T47D (cell line): ENCODE measurements at regions not wholly inside any gene's neighbourhood (a gene's known extent, or its start where the extent isn't known, plus 50 kb on each side); places are given as distances from the start of the nearest gene placed in this dataset.

Experiments
- DNase-seq, 2 experiments: peaks; one replicate each; pipeline versions ENCODE4 v3.0.0 to v3.0.0-alpha.2; 2011 to 2012; ENCODE audit warnings: low read depth in 1 of 2, low spot score in 1 of 2
- JUND ChIP-seq: IDR thresholded peaks from 2 replicates; pipeline ENCODE4 v1.6.1; 2012; ENCODE audit warnings: low read depth
- in situ Hi-C: cut with HindIII; loops from 2 replicates; pipeline ENCODE4 v1.10.0; 2016; ENCODE audit warnings: low sequenced_read_pairs, low pct_unique_long_range_greater_than_20kb

DNA sequence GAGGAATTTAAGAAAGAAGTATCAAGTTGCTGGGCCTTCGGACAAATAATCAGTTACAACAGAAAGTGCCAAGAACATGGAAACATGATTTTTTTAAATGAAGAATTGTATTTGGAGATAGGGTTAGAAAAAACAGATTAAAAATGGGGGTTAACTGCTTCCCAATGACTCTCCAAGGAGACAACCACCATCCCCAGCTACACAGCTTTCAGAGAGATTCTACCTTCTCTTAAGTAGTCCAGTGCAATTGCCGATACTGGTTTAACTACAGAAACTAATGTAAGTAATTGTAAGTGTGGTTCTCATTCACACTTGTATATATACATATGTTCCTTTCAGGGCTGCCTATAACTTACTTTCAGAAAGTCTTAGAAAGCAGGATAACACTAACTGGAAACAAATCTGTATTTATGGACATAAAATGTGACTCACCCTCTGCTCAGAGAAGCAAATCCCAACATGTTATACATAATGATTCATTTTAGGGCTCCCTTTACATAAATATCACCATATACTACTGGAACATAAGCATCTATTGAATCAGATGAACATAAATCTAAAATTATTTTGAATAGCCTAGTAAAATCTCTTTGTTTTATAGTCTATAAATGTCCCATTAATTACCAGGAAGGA, 248.9 kb upstream of the UGT8 start:
- in situ Hi-C loops, result no loop called here
- TF ChIP-seq JUND, result no peak
- DNase-seq, result no peak

DNA sequence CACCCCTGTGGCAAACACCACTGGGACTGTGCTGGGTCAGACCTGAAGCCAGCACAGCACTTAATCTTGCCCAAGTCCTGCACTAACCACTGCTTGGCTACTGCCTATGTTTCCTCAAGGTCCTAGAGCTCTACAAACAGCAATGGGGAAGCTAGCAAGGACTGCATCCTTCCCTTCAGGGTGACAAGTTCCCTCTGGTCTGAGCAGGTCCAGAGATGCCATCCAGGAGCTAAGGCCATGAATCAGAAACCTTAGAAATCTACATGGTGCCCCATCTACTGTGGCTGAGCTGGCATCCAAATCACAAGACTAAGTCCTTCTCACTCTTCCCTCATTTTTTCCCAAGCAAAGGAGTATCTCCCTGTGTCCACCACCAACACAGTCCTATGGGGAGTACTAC, 239.7 kb upstream of the UGT8 start:
- in situ Hi-C loops, result no loop called here
- TF ChIP-seq JUND, result no peak

DNA sequence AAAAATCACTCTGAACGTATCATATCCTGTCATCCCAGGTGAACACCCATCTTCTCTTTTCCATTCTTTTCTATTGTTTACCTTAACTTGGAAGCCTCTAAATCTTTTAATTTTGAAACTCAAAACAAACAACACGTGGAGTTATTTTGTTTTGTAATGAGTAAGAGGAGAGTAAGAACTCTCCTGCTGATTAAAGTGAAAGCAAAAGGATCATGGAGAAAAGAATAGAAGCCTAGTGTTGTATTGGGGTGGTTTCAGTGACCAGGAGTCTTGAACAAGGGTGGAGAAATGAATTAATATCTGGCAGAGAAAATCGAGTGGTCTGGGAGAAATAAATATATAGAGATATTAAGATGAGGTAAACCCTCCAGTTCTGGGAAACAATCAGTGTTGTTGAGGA, 237.4 kb upstream of the UGT8 start:
- no peak for TF ChIP-seq JUND
- no peak for DNase-seq
- in situ Hi-C loops, result no loop called here

More for the DNA sequence above, 239.7 kb upstream of the UGT8 start:
- no peak for DNase-seq

DNA sequence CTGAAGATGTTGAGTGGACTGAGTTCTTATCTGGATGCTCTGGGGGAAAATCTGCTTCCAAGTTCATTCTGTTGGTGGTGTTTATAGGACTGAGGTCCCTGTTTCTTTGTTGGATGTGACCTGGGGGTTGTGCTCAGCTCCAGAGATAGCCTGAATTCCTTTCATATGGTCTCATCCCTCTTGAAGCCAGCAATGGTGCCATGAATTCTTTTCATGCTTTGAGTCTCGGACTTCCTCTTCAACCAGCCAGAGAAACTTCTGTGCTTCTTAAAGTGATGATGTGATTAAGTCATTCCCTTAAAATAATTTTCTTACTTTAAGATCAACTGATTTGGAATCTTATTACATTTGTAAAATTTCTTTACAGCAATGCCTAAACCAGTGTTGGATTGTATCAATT, 233.8 kb upstream of the UGT8 start:
- no peak for DNase-seq
- in situ Hi-C loops, result no loop called here
- no peak for TF ChIP-seq JUND

DNA sequence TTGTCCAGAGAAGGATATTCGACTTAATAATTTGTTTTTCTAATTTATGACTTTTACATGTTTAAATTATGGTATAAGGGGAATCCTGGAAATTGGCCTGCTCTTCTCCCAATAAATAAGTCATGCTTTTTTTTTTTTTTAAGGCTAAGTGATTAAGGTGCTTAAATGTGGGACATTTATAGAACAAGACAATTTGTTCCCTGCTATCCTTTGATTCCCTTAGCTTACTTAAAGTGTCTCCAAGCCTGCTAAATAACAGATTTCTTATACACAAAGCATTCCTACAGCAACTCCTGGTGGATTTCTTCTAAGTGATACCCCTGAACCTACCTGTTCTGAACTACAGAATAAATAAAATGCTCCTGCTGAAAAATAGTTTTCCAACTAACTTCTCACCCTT, 233.0 kb upstream of the UGT8 start:
- TF ChIP-seq JUND, result no peak
- in situ Hi-C loops, result no loop called here
- DNase-seq, result no peak

DNA sequence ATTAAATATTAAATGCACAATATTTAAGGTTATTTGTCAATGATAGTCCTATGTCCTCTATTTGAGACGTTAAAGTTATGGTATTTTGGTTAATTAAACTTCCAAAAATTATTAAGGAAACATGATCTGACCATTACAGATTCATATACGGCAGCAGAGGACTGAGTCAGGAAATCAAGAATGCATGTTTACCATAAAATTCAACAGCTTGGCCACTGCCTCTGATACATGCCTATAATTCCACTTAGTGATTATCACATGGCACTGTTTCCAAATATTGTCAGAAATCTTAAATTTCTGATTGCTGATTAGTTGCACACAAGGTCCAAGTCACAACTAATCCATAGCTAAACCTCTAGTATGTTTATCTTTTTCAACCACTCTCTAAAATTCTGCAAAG, 232.2 kb upstream of the UGT8 start:
- DNase-seq, result no peak
- in situ Hi-C loops, result no loop called here
- TF ChIP-seq JUND, result no peak

DNA sequence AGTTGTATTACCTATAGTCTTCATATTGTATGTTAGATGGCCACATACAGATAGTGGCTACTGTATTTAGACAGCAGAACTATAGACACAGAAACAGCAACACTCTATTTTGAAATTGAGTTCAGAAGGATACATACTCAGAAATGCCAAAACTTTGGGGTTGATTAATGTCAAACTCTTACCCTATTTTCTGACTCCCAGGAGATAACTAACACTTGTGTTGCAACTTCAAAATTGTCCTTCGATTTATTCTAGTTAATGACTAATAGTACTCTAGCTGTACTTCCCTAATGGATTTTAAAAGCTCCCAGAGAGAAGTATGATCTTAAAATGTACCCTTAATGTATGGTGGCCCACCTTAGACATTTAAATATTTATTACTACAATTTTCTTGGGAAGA, 229.9 kb upstream of the UGT8 start:
- TF ChIP-seq JUND, result no peak
- in situ Hi-C loops, result no loop called here
- DNase-seq, result no peak

DNA sequence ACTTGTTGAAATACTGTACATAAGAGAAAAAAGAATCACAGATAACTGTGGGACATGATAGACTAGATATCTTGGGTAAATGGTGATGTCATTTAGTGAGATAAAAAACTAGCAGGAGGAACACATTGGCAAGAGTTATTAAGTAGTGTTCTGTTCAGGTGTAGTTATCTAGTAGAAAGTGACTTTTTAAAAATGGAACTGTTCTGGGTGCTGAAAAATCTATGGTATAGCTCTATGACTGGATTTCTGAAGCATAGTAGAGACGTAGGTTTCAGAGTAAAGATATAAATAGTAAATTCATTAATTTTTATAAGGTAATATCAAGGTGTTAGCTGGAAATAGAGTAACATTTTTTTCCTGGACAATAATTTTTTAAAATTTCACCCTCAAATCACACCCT, 225.1 kb upstream of the UGT8 start:
- in situ Hi-C loops, result no loop called here
- no peak for DNase-seq
- no peak for TF ChIP-seq JUND

DNA sequence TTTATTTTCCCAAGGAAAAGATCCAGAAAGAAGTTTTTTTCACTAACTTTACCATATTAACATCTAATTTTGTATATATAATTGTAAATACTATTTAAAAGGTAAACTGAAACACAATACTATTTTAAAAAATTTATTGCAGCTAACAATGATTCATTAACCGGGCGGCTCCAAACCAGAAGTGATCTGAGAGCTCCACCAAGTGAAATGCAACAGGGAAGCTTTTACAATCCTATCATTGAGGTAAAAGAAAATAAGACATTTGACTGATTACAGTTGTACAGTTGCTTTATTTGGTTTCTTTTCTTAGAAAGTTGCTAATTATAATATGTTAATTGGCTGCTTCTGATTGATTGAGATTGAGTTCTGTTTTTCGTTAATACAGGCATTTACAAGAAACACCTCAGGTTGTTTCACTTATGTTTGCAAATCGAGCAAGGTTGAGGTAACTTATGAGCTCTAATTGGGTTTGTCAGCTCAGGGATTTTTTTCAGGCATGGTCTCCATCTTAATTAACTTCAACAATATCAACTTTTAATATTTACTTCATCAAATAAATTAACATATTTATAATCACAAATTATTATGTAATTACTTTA, 220.2 kb upstream of the UGT8 start:
- TF ChIP-seq JUND, result no peak
- in situ Hi-C loops, result no loop called here
- DNase-seq, result peak in 1 of 2 experiments; percentile 45

DNA sequence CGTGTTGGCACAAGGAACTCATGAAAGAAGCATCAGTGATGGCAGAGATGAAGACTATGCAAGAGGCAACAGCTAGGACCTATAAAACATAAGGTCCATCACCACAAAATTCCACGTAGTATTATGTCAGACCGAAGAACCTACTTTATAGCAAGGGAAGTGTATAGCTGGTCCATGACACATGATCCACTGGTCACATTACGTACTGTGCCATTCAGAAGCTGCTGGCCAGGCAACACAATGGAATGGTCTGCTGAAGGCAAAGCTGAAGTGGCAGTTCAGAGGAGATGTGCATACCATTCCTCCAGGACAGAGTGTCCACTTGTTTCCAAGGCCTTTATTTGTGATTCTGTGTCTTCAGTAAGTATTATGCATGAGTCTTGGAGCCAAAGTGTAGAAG, 215.5 kb upstream of the UGT8 start:
- no peak for DNase-seq
- no peak for TF ChIP-seq JUND
- in situ Hi-C loops, result no loop called here

DNA sequence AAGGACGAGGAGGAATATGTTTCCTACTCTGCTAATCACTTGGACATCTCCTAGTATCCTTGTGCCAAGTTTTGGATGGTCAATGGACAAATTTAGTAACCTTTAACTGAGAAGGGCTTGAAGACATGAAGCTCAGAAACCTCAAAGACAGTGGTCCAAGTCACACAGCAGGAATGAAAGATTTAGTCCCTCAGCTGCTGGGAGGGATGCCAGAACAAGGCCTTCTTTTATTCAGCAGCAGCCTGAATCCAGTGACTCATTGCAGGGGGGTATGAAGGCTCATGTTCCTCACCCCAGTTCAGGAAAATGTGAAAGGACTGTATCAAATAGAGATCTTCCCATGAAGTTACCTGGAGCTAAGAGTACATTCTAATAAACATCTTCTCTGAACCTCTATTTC, 214.9 kb upstream of the UGT8 start:
- TF ChIP-seq JUND, result no peak
- in situ Hi-C loops, result no loop called here
- DNase-seq, result no peak

DNA sequence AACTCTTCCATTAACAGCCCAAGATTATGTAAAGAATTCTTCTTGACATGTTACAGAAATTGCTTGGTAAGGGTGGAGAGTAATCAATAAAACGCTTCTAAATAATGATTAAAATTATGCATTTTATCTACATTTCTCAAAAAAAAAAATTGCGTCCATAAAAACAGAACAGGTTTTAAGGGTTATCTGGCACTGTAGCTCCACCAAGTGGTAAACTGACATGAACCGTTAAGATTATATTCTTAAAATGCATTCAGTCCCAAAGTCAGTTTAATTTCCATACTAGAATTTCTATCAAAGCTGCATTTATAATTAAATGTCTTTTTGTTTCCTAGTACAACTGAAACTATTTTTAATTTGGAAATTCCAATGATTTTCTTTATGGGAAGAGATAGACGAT, 214.0 kb upstream of the UGT8 start:
- TF ChIP-seq JUND, result no peak
- in situ Hi-C loops, result no loop called here
- peak in 1 of 2 experiments; percentile 44 for DNase-seq

DNA sequence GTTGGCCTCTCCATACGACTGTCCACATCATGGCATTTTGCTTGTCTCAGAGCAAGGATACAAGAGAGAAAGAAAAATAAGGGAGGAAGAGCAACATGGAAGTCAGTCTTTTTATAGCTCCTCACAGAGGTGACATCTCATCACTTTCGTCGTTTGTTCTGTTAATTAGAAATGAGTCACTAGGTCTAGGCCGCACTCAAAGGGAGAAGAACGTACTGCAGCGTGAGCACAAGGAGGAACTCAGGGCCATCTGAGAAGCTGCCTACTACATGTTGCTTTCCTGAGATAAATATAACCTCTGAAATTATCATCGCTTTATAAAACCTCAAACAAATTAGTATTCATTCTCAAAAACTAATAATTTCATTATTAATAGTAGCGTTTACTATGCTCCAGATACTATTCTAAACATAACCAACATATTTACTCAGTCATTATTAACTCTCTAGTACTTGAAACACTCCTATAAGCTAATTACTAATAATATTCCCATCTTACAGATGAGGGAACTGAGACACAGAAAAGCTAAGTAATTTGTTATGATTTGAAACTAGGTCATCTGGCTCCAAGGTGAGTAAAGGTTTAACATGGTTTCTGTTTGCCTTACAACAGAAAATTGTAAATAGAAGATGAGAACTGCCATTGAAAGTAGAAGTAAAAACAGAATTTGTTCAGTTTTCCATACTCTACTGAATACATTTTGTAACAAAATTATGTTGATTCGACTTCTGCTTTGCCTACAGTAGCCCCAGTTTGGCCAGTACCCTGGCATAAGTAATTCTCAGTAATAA, 213.2 kb upstream of the UGT8 start:
- in situ Hi-C loops, result no loop called here
- no peak for TF ChIP-seq JUND
- no peak for DNase-seq
